ENCODE measurements at regions not wholly inside any gene's neighbourhood (a gene's known extent, or its start where the extent isn't known, plus 50 kb on each side); places are given as distances from the start of the nearest gene placed in this dataset.

GRCh38 chr22:49305214-49305965 is 522.3 kb downstream of the BRD1 start:
- no peak for TF ChIP-seq POLR2A (IDR thresholded peaks at IDR 0.05)
- TF ChIP-seq, protein P1, sequence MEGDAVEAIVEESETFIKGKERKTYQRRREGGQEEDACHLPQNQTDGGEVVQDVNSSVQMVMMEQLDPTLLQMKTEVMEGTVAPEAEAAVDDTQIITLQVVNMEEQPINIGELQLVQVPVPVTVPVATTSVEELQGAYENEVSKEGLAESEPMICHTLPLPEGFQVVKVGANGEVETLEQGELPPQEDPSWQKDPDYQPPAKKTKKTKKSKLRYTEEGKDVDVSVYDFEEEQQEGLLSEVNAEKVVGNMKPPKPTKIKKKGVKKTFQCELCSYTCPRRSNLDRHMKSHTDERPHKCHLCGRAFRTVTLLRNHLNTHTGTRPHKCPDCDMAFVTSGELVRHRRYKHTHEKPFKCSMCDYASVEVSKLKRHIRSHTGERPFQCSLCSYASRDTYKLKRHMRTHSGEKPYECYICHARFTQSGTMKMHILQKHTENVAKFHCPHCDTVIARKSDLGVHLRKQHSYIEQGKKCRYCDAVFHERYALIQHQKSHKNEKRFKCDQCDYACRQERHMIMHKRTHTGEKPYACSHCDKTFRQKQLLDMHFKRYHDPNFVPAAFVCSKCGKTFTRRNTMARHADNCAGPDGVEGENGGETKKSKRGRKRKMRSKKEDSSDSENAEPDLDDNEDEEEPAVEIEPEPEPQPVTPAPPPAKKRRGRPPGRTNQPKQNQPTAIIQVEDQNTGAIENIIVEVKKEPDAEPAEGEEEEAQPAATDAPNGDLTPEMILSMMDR (IDR thresholded peaks at IDR 0.05), result peak; percentile 48 to 86 (median 79)
- Histone ChIP-seq H3K36me3 (no peaks in the 10 kb centered on the region), H3K4me1 (peaks cover 0 to 4% (median 0%) of the 10 kb centered on the region in 3 donors), H3K27ac (no peak overlapping the region), H3K9me3 (no peaks in the 10 kb centered on the region), H3K4me3 (no peak overlapping the region), H3K27me3 (peaks cover 0 to 60% (median 0%) of the 10 kb centered on the region in 4 donors)
- WGBS, 2 donors, result 35 to 46% methylated on average over 2 to 4 of the region's 20 CpGs
- no peak for DNase-seq
- intact Hi-C loops (cut with DNase I), result no loop called here

GRCh38 chr22:49303781-49304461 is 523.8 kb downstream of the BRD1 start:
- no peak overlapping the region for H3K27ac ChIP-seq
- H3K27me3 ChIP-seq, result peaks cover 0 to 59% (median 0%) of the 10 kb centered on the region in 4 donors
- no peaks in the 10 kb centered on the region for H3K9me3 ChIP-seq
- no peaks in the 10 kb centered on the region for H3K36me3 ChIP-seq
- TF ChIP-seq, protein P1 (IDR thresholded peaks at IDR 0.05), result no peak
- no peak for TF ChIP-seq POLR2A (IDR thresholded peaks at IDR 0.05)
- 68 to 74% methylated on average over 10 to 11 of the region's 22 CpGs for WGBS, 2 donors
- no peak for DNase-seq
- peaks cover 0 to 4% (median 0%) of the 10 kb centered on the region in 3 donors for H3K4me1 ChIP-seq
- intact Hi-C loops (cut with DNase I), result no loop called here
- H3K4me3 ChIP-seq, result no peak overlapping the region

GRCh38 chr22:49303061-49303735 is 524.5 kb downstream of the BRD1 start:
- Histone ChIP-seq H3K27ac (no peak overlapping the region), H3K4me1 (peaks cover 0 to 4% (median 0%) of the 10 kb centered on the region in 3 donors), H3K36me3 (no peaks in the 10 kb centered on the region), H3K4me3 (no peak overlapping the region), H3K27me3 (peaks cover 0 to 52% (median 0%) of the 10 kb centered on the region in 4 donors), H3K9me3 (no peaks in the 10 kb centered on the region)
- no peak for DNase-seq
- intact Hi-C loops (cut with DNase I), result no loop called here
- WGBS, 2 donors, result 61 to 66% methylated on average over 12 to 14 of the region's 17 CpGs
- TF ChIP-seq POLR2A (IDR thresholded peaks at IDR 0.05), result no peak
- TF ChIP-seq, protein P1 (IDR thresholded peaks at IDR 0.05), result no peak

- Histone ChIP-seq H3K9me3 (no peaks in the 10 kb centered on the region), H3K4me3 (no peak overlapping the region), H3K27ac (no peak overlapping the region), H3K4me1 (peaks cover 0 to 4% (median 0%) of the 10 kb centered on the region in 3 donors), H3K27me3 (peaks cover 0 to 45% (median 0%) of the 10 kb centered on the region in 4 donors), H3K36me3 (no peaks in the 10 kb centered on the region)
- intact Hi-C loops (cut with DNase I), result no loop called here
- WGBS, 2 donors, result 85 to 91% methylated on average over 10 to 15 of the region's 31 CpGs
- TF ChIP-seq POLR2A (IDR thresholded peaks at IDR 0.05), result no peak
- TF ChIP-seq, protein P1 (IDR thresholded peaks at IDR 0.05), result no peak
- no peak for DNase-seq
Measured at GRCh38 chr22:49302530-49302929, 525.1 kb downstream of the BRD1 start.

- no peaks in the 10 kb centered on the region for H3K9me3 ChIP-seq
- WGBS, 2 donors, result 50 to 100% methylated on average over 1 of the region's 11 CpGs
- TF ChIP-seq, protein P1 (IDR thresholded peaks at IDR 0.05), result no peak
- no peak for TF ChIP-seq POLR2A (IDR thresholded peaks at IDR 0.05)
- peaks cover 0 to 41% (median 0%) of the 10 kb centered on the region in 4 donors for H3K27me3 ChIP-seq
- H3K27ac ChIP-seq, result no peak overlapping the region
- DNase-seq, result no peak
- intact Hi-C loops (cut with DNase I), result no loop called here
- no peaks in the 10 kb centered on the region for H3K36me3 ChIP-seq
- peaks cover 0 to 4% (median 0%) of the 10 kb centered on the region in 3 donors for H3K4me1 ChIP-seq
- H3K4me3 ChIP-seq, result no peak overlapping the region
Measured at GRCh38 chr22:49302150-49302460, 525.6 kb downstream of the BRD1 start.

Data from esophagus squamous epithelium (tissue), 5 donors.